ENCODE measurements at regions not wholly inside any gene's neighbourhood (a gene's known extent, or its start where the extent isn't known, plus 50 kb on each side); places are given as distances from the start of the nearest gene placed in this dataset.

DNA sequence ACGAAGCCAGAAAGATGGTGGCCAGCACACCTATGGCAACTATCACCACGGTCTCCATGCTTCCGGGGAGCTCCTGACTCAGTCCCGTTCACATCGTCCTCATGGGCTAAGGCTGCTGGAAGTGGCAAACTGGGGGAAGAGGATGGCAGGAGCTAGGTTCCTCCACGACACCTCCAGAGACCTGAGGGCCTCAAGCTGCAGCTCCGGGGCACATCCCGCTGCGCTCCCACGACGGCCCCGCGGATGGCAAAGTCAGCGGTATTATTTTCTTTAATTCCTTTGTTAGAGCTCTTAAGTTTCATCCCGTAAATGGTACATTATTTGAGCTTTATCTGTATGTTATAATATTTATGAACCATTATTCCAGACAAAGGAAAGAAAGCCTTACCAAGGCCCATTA lies 190.5 kb downstream of the DACT1 start:
- no peaks in the 10 kb centered on the region for H3K9me3 ChIP-seq
- intact Hi-C loops (cut with DNase I) = no loop called here
- TF ChIP-seq POLR2A (IDR thresholded peaks at IDR 0.05) (no peak), POLR2AphosphoS5 (IDR thresholded peaks at IDR 0.05; ENCODE audit: insufficient read depth in 1 of 2, low read depth in 1 of 2) (no peak)
- TF ChIP-seq, protein P1, sequence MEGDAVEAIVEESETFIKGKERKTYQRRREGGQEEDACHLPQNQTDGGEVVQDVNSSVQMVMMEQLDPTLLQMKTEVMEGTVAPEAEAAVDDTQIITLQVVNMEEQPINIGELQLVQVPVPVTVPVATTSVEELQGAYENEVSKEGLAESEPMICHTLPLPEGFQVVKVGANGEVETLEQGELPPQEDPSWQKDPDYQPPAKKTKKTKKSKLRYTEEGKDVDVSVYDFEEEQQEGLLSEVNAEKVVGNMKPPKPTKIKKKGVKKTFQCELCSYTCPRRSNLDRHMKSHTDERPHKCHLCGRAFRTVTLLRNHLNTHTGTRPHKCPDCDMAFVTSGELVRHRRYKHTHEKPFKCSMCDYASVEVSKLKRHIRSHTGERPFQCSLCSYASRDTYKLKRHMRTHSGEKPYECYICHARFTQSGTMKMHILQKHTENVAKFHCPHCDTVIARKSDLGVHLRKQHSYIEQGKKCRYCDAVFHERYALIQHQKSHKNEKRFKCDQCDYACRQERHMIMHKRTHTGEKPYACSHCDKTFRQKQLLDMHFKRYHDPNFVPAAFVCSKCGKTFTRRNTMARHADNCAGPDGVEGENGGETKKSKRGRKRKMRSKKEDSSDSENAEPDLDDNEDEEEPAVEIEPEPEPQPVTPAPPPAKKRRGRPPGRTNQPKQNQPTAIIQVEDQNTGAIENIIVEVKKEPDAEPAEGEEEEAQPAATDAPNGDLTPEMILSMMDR (IDR thresholded peaks at IDR 0.05) = no peak
- peaks cover 9% of the 10 kb centered on the region for H3K4me1 ChIP-seq
- H3K36me3 ChIP-seq = no peaks in the 10 kb centered on the region
- H3K4me3 ChIP-seq = no peak overlapping the region
- no peaks in the 10 kb centered on the region for H3K27me3 ChIP-seq
- H3K27ac ChIP-seq = no peak overlapping the region
- DNase-seq (ENCODE audit: extremely low spot score in 2 of 2) = no peak

DNA sequence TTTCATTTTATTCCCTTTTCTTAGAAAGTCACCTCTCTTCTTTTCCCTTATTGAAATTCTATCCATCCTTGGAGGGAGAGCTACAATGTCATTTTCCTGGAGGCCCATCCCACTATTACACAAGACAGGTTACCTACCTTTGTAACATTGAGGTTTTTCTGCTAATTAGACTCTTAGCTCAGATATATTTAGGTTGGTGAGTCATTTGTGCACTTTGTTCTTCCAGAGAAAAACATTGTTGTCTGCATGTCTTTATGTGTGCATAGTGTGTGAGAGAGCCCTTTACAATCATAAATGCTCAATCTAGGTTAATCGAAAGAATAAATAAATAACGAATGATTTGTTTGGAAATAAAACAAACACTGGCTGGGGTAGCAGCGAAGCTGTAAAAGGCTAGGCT lies 191.8 kb downstream of the DACT1 start:
- no peak for TF ChIP-seq POLR2AphosphoS5 (IDR thresholded peaks at IDR 0.05; ENCODE audit: insufficient read depth in 1 of 2, low read depth in 1 of 2)
- TF ChIP-seq, protein P1 (IDR thresholded peaks at IDR 0.05) = no peak
- TF ChIP-seq POLR2A (IDR thresholded peaks at IDR 0.05) = no peak
- no peak for DNase-seq (ENCODE audit: extremely low spot score in 2 of 2)
- intact Hi-C loops (cut with DNase I) = no loop called here
- no peaks in the 10 kb centered on the region for H3K36me3 ChIP-seq
- H3K4me3 ChIP-seq = no peak overlapping the region
- no peaks in the 10 kb centered on the region for H3K9me3 ChIP-seq
- no peak overlapping the region for H3K27ac ChIP-seq
- H3K27me3 ChIP-seq = no peaks in the 10 kb centered on the region
- peaks cover 9% of the 10 kb centered on the region for H3K4me1 ChIP-seq

DNA sequence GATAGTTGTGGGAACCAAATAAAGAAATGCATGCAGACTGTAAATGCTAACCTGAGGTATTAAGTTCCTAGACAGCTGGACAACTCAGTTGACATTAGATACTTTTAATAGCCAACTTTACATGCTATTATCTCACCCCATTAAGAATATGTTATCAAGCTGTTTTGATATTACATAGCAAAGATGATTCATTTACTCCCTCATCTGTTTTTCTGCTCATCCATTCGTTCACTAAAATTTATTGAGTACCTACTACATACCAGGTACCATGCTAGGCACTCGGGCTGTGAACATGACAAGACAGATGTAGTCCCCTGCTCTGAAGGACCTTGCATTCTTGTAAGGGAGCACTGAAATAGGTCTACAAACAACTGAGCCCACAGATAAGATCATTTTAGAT lies 192.4 kb downstream of the DACT1 start:
- Histone ChIP-seq H3K36me3 (no peaks in the 10 kb centered on the region), H3K9me3 (no peaks in the 10 kb centered on the region), H3K4me3 (no peak overlapping the region), H3K4me1 (peaks cover 9% of the 10 kb centered on the region), H3K27ac (no peak overlapping the region), H3K27me3 (no peaks in the 10 kb centered on the region)
- no peak for DNase-seq (ENCODE audit: extremely low spot score in 2 of 2)
- intact Hi-C loops (cut with DNase I) = no loop called here
- no peak for TF ChIP-seq POLR2AphosphoS5 (IDR thresholded peaks at IDR 0.05; ENCODE audit: insufficient read depth in 1 of 2, low read depth in 1 of 2)
- no peak for TF ChIP-seq POLR2A (IDR thresholded peaks at IDR 0.05)
- TF ChIP-seq, protein P1 (IDR thresholded peaks at IDR 0.05) = no peak

DNA sequence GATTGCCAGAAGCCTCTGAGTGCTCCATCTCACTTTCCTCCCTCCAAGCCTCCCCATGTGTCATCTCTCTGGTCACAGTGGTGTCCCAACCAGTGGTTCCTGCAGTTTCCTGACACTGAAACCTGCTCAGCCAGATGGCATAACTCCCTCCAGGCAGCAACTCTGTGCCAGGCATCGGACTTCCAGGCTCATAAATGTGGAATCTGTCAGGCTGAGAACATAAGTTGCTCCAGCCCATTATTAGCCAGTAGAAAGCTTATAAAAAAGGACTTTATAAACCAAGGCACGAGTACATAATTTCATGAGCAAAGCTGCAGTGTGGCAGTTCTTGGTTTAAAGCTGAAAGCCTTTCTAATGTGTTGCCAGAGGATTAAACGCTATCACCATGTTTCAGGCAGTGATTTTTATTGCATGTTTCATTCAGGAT lies 194.3 kb downstream of the DACT1 start:
- no peak for DNase-seq (ENCODE audit: extremely low spot score in 2 of 2)
- no peaks in the 10 kb centered on the region for H3K9me3 ChIP-seq
- no peak for TF ChIP-seq POLR2AphosphoS5 (IDR thresholded peaks at IDR 0.05; ENCODE audit: insufficient read depth in 1 of 2, low read depth in 1 of 2)
- TF ChIP-seq, protein P1 (IDR thresholded peaks at IDR 0.05) = no peak
- no peak for TF ChIP-seq POLR2A (IDR thresholded peaks at IDR 0.05)

DNA sequence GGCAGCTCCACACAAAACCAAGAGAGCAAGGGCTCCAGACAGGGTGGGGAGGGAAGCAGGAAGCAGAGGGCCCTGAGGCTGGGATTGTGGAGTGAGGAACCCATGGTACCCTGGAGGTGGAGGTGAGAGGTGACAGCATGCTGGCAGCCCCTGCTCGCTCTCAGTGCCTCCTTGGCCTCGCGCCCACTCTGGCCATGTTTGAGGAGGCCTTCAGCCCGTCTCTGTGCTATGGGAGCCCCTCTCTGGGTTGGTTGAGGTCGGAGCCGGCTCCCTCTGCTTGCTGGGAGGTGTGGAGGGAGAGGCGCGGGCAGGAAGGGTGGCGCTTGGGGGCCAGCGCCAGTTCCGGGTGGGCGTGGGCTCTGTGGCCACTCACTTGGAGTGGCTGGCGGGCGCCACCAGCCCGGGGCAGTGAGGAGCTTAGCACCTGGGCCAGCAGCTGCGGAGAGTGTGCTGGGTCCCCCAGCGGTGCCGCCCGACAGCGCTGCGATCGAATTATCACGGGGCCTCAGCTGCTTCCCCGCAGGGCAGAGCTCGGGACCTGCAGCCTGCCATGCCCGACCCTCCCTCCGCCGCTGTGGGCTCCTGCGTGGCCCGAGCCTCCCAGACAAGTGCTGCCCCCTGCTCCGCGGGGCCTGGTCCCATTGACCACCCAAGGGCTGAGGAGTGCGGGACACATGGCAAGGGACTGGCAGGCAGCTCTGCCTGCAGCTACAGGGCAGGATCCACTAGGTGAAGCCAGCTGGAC lies 196.0 kb downstream of the DACT1 start:
- Histone ChIP-seq H3K36me3 (no peaks in the 10 kb centered on the region), H3K27me3 (no peaks in the 10 kb centered on the region), H3K9me3 (no peaks in the 10 kb centered on the region), H3K27ac (no peak overlapping the region), H3K4me3 (no peak overlapping the region), H3K4me1 (peaks cover 9% of the 10 kb centered on the region)
- intact Hi-C loops (cut with DNase I) = no loop called here
- TF ChIP-seq POLR2AphosphoS5 (IDR thresholded peaks at IDR 0.05; ENCODE audit: insufficient read depth in 1 of 2, low read depth in 1 of 2) = no peak
- TF ChIP-seq, protein P1 (IDR thresholded peaks at IDR 0.05) = no peak
- TF ChIP-seq POLR2A (IDR thresholded peaks at IDR 0.05) = no peak
- no peak for DNase-seq (ENCODE audit: extremely low spot score in 2 of 2)

More for the DNA sequence above, 194.3 kb downstream of the DACT1 start:
- intact Hi-C loops (cut with DNase I) = no loop called here
- H3K27me3 ChIP-seq = no peaks in the 10 kb centered on the region
- H3K27ac ChIP-seq = no peak overlapping the region
- H3K36me3 ChIP-seq = no peaks in the 10 kb centered on the region
- peaks cover 9% of the 10 kb centered on the region for H3K4me1 ChIP-seq
- no peak overlapping the region for H3K4me3 ChIP-seq

All from vagina (tissue), 2 donors.